CD4-positive, alpha-beta T cell treated with Interleukin-15 for 1 hour (primary cell): ENCODE measurements at regions not wholly inside any gene's neighbourhood (a gene's known extent, or its start where the extent isn't known, plus 50 kb on each side); places are given as distances from the start of the nearest gene placed in this dataset.
"Not testable (repeated sequence)": the region's sequence is repeated elsewhere in the genome, so short reads cannot be mapped to it uniquely, and the experiment has no call there.

Experiments
- DNase-seq: peaks from one replicate; pipeline ENCODE4 v3.0.0-alpha.2; 2020

DNA sequence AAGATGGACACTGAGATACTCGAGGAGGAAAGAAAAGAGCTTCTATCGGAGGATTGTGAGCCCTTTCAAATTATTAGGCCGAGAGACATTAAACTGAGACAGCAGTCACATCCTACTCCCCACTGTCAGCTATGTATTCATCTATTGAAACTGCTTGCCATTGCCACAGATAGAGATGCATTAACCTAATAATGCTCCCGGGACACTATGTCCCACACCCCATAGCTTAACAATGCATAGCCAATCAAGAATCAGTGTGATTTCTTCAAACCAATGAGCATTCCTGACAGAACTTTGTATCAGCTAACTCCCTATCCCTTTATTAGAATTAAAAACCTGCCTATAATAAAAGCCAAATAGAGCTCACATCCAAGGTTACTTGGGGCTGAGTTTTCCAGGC, 118.1 kb upstream of the NEIL3 start:
- DNase-seq: no peak

DNA sequence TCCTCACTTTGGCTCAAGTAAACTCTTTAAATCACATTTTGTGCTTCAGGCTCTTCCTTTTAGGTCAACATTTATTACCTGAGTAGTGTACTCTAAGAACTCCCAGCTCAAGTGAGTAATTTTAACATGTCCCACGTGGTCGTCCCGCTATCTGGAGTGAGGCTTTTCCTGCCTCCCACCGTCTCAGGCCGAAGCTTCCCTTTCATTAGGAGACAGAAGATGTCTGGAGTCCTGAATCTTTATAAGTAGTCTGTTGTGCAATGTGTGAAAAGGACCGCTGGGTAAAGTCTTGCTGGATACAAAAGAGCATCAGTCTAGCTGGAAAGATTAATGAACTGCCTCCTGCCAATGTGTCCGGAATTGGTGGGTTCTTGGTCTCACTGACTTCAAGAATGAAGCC, 117.7 kb upstream of the NEIL3 start:
- DNase-seq: no peak

DNA sequence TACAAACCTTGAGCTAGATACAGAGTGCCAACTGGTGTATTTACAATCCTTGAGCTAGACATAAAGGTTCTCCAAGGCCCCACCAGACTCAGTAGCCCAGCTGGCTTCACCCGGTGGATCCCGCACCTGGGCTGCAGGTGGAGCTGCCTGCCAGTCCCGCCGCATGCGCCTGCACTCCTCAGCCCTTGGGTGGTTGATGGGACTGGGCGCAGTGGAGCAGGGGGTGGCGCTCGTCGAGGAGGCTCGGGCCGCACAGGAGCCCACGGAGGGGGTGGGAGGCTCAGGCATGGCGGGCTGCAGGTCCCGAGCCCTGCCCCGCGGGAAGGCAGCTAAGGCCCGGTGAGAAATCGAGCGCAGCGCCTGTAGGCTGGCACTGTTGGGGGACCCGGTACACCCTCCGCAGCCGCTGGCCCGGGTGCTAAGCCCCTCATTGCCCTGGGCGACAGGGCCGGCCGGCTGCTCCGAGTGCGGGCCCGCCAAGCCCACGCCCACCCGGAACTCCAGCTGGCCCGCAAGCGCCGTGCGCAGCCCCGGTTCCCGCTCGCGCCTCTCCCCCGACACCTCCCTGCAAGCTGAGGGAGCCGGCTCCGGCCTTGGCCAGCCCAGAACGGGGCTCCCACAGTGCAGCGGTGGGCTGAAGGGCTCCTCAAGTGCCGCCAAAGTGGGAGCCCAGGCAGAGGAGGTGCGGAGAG, 116.5 kb upstream of the NEIL3 start:
- DNase-seq: not testable (repeated sequence)

DNA sequence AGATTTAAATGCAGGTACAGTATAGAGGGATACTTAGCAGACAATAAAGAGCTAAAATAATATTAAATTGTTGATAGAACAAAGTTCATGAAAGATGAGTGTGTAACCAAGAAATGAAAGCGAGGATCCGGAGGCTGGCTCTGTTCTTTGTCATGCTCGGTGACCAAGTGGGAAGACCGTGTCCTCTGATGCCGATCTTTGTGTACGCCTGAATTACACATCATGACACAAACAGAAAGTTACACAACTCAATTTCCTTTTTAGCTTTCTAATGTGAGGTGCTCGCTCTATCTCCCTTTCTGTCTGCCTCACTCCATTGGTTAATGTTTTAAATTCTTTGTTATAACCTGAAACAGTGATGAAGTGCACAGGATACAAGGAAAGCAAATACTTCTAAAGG, 114.8 kb upstream of the NEIL3 start:
- DNase-seq: no peak

- DNase-seq: no peak
Measured at GRCh38 chr4:177196615-177197014, 113.1 kb upstream of the NEIL3 start.

- DNase-seq: no peak
Measured at GRCh38 chr4:177201614-177202013, 108.1 kb upstream of the NEIL3 start.

DNA sequence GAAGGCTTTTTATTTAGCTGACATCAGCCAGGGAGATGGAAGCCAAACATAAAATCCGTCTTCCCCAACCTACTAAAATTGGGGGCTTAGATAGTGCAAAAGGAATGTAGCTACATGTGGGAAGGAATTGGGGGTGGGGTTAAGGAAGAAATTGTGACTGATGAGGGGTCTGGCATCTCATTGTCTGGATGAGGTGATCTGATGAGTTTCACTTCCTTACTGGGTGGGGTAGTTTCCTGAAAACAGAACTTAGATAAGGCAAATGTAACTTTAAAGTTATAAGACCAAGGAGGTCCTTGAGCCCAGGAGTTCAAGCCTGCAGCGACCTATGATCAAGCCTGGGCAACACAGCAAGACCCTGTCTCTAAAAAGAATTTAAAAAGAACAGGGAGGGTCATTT, 105.5 kb upstream of the NEIL3 start:
- DNase-seq: no peak

- no peak for DNase-seq
Measured at GRCh38 chr4:177214935-177215334, 94.7 kb upstream of the NEIL3 start.

GRCh38 chr4:177220376-177220775, 89.3 kb upstream of the NEIL3 start:
- DNase-seq: no peak

GRCh38 chr4:177222781-177223180, 86.9 kb upstream of the NEIL3 start:
- DNase-seq: no peak

DNA sequence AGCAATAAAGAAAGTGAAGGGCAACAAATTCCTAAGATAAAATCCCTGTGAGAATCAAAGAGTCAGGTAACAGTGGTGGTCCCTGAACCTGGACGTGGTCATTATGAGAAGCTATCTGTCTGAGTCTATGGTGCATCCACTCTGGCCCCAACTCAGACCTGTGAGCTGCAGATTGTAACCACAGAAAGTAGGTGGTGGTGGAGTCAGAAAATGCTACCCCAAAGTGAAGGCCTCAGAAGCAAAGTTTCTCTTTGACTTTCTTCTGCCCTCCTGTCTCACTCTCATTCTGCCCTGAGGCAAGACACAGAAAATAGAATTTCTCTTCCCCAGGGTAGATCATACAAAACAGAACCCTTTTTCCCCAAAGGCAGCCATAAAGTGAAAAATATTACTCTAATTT, 84.1 kb upstream of the NEIL3 start:
- DNase-seq: no peak

DNA sequence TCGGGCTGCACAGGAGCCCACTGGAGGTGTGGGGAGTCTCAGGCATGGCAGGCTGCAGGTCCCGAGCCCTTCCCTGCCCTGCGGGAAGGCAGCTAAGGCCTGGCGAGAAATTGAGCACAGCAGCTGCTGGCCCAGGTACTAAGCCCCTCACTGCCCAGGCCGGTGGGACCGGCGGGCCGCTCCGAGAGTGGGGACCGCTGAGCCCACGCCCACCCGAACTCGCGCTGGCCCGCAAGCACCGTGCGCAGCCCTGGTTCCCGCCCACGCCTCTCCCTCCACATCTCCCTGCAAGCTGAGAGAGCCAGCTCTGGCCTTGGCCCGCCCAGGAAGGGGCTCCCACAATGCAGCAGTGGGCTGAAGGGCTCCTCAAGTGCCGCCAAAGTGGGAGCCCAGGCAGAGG, 82.0 kb upstream of the NEIL3 start:
- no peak for DNase-seq

GRCh38 chr4:177228599-177228998, 81.1 kb upstream of the NEIL3 start:
- DNase-seq: no peak

- no peak for DNase-seq
Measured at GRCh38 chr4:177229331-177229730, 80.3 kb upstream of the NEIL3 start.

GRCh38 chr4:177232473-177232872, 77.2 kb upstream of the NEIL3 start:
- DNase-seq: no peak

- DNase-seq: no peak
Measured at GRCh38 chr4:177235026-177235425, 74.6 kb upstream of the NEIL3 start.

DNA sequence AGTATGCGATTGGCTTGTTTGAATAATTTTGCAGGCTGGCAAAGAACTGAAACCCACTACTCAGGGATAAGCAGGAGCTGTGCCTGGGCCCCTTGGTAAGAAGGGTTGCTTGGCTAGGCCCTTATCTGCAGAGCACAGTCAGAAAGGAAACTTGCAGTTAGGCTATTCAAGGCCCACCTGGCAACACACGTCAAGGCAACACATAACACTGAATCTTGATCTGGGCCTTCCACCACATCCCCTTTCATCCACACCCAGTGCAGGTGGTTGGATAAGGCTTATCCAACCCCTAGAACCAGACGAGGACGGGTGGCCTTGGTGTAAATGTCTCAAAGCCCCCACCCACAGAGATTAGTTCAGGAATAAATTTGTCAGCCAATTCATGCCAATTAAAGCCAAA, 72.8 kb upstream of the NEIL3 start:
- DNase-seq: no peak

DNA sequence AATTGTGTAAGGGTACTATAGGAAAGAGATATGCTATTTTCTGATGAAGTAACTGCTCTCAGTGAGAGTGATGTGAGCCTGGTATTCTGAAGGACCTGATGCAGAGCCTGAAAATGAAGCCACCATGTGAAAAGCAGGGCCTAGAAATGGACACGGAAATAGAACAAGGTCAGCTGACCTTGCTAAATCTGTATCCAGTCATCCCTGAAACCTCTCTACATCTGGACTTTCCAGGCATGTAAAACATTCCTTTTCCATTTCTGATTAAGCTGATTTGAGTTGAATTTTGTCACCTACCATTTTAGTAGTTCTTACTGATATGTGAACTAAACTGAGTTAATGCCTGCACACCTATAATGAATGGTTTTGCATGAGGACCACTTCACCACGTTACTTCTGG, 72.4 kb upstream of the NEIL3 start:
- no peak for DNase-seq

GRCh38 chr4:177239477-177239876, 70.2 kb upstream of the NEIL3 start:
- no peak for DNase-seq

- DNase-seq: no peak
Measured at GRCh38 chr4:177239878-177240277, 69.8 kb upstream of the NEIL3 start.

- no peak for DNase-seq
Measured at GRCh38 chr4:177242651-177243286, 66.9 kb upstream of the NEIL3 start.

- no peak for DNase-seq
Measured at GRCh38 chr4:177246641-177247584, 62.8 kb upstream of the NEIL3 start.

- peak; percentile 59 for DNase-seq
Measured at GRCh38 chr4:177250056-177250696, 59.5 kb upstream of the NEIL3 start.
